ENCODE measurements at regions not wholly inside any gene's neighbourhood (a gene's known extent, or its start where the extent isn't known, plus 50 kb on each side); places are given as distances from the start of the nearest gene placed in this dataset.
"Not testable (repeated sequence)": the region's sequence is repeated elsewhere in the genome, so short reads cannot be mapped to it uniquely, and the experiment has no call there.

GRCh38 chr10:44252631-44253030 lies 132.3 kb downstream of the CXCL12 start:
- TF ChIP-seq, protein P1, sequence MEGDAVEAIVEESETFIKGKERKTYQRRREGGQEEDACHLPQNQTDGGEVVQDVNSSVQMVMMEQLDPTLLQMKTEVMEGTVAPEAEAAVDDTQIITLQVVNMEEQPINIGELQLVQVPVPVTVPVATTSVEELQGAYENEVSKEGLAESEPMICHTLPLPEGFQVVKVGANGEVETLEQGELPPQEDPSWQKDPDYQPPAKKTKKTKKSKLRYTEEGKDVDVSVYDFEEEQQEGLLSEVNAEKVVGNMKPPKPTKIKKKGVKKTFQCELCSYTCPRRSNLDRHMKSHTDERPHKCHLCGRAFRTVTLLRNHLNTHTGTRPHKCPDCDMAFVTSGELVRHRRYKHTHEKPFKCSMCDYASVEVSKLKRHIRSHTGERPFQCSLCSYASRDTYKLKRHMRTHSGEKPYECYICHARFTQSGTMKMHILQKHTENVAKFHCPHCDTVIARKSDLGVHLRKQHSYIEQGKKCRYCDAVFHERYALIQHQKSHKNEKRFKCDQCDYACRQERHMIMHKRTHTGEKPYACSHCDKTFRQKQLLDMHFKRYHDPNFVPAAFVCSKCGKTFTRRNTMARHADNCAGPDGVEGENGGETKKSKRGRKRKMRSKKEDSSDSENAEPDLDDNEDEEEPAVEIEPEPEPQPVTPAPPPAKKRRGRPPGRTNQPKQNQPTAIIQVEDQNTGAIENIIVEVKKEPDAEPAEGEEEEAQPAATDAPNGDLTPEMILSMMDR (conservative IDR thresholded peaks at IDR 0.05; ENCODE audit: low read length) = not testable (repeated sequence)
- not testable (repeated sequence) for TF ChIP-seq EZH2phosphoT487 (IDR thresholded peaks at IDR 0.05; ENCODE audit: borderline replicate concordance)
